H1 (cell line): ENCODE measurements at regions not wholly inside any gene's neighbourhood (a gene's known extent, or its start where the extent isn't known, plus 50 kb on each side); places are given as distances from the start of the nearest gene placed in this dataset.
A peak's percentile ranks its signal among the peaks of the same experiment; 100 is the strongest.

Experiments
- CTCF ChIA-PET: fragments of 300-600 bp; sonication (Branson Sonifier 250); formaldehyde crosslinking; loops from one replicate; lab custom pipeline; 2021; ENCODE audit not compliant: partially characterized antibody; lab: Charles Lee
- POLR2A ChIA-PET: fragments of 300-600 bp; sonication (Branson Sonifier 250); formaldehyde crosslinking; loops from one replicate; lab custom pipeline; 2021; ENCODE audit warnings: inconsistent platforms; ENCODE audit not compliant: partially characterized antibody; lab: Charles Lee
- DNase-seq, 2 experiments: peaks; one replicate each; pipeline versions ENCODE4 v3.0.0 to v3.0.0-alpha.2; 2010 to 2022; ENCODE audit warnings: low spot score in 2 of 2, low read depth in 1 of 2, mixed read lengths in 1 of 2
- FAIRE-seq: peaks from 2 replicates; lab custom pipeline; 2011; peaks lifted over from hg19 to GRCh38; lab: Jason Lieb, UNC
- H2AFZ ChIP-seq: 2 replicates; pipeline ENCODE4 v1.8.1; 2012; ENCODE audit warnings: low read length, inconsistent platforms
- H2AK5ac ChIP-seq: 2 replicates; pipeline ENCODE4 v1.6.1; 2013; ENCODE audit warnings: low read depth, low read length
- H2BK120ac ChIP-seq: replicated peaks from 2 replicates; pipeline ENCODE3; 2013; ENCODE audit warnings: low read depth, low read length, inconsistent platforms
- H2BK12ac ChIP-seq: 2 replicates; pipeline ENCODE4 v1.6.1; 2013; ENCODE audit warnings: low read depth, low read length
- H2BK15ac ChIP-seq: 2 replicates; pipeline ENCODE4 v1.6.1; 2013; ENCODE audit warnings: low read length
- H2BK20ac ChIP-seq: 2 replicates; pipeline ENCODE4 v1.6.1; 2013; ENCODE audit warnings: low read length
- H2BK5ac ChIP-seq: 2 replicates; pipeline ENCODE4 v1.6.1; 2013; ENCODE audit warnings: low read depth, low read length
- H3K14ac ChIP-seq: 2 replicates; pipeline ENCODE4 v1.6.1; 2013; ENCODE audit warnings: inconsistent platforms; ENCODE audit not compliant: insufficient read length
- H3K18ac ChIP-seq: 2 replicates; pipeline ENCODE4 v1.6.1; 2013; ENCODE audit warnings: low read length; ENCODE audit errors: extremely low read depth
- H3K23ac ChIP-seq: 2 replicates; pipeline ENCODE4 v1.6.1; 2013; ENCODE audit warnings: inconsistent platforms; ENCODE audit not compliant: insufficient read length
- H3K23me2 ChIP-seq: 2 replicates; pipeline ENCODE4 v1.6.1; 2013; ENCODE audit warnings: low read depth, low read length
- H3K27ac ChIP-seq: 2 replicates; pipeline ENCODE4 v1.6.1; 2011; ENCODE audit warnings: low read depth, low read length, inconsistent platforms
- H3K27me3 ChIP-seq, 4 experiments: replicated peaks in 1 of 4; 1 replicate in 1 of 4; 2 replicates in 3 of 4; pipeline versions ENCODE4 v1.6.1 to v1.8.1; 2011 to 2013; ENCODE audit warnings: low read length in 3 of 4, mild to moderate bottlenecking in 3 of 4, inconsistent platforms in 2 of 4, mixed read lengths in 2 of 4, moderate library complexity in 1 of 4; ENCODE audit not compliant: control insufficient read depth in 3 of 4, insufficient read depth in 3 of 4; ENCODE audit errors: extremely low read depth in 1 of 4
- H3K36me3 ChIP-seq, 4 experiments: 2 replicates each; pipeline versions ENCODE4 v1.6.1 to v1.8.1; 2011 to 2013; ENCODE audit warnings: mild to moderate bottlenecking in 4 of 4, low read length in 3 of 4, moderate library complexity in 2 of 4, control low read depth in 1 of 4, inconsistent platforms in 1 of 4; ENCODE audit not compliant: insufficient read depth in 4 of 4, control insufficient read depth in 2 of 4
- H3K4ac ChIP-seq: replicated peaks from 2 replicates; pipeline ENCODE3; 2013; ENCODE audit warnings: low read length, low read depth, mixed read lengths, inconsistent platforms; ENCODE audit not compliant: insufficient read length
- H3K4me1 ChIP-seq, 4 experiments: replicated peaks in 1 of 4; 1 replicate in 1 of 4; 2 replicates in 3 of 4; pipeline versions ENCODE4 v1.6.1 to v1.8.1; 2011 to 2013; ENCODE audit warnings: low read length in 3 of 4, inconsistent platforms in 2 of 4, mixed read lengths in 1 of 4; ENCODE audit not compliant: insufficient read depth in 4 of 4, control insufficient read depth in 3 of 4
- H3K4me2 ChIP-seq, 2 experiments: 2 replicates each; pipeline versions ENCODE4 v1.6.1 to v1.8.1; 2011 to 2013; ENCODE audit warnings: low read depth in 2 of 2, low read length in 2 of 2, control low read depth in 1 of 2, inconsistent platforms in 1 of 2, mild to moderate bottlenecking in 1 of 2; ENCODE audit not compliant: insufficient read depth in 1 of 2
- H3K4me3 ChIP-seq, 4 experiments: fragments of 200-600, 300-600 bp in 1 of 4; sonication (generic), shearing (Covaris generic), sonication (Bioruptor Twin) in 1 of 4; 2 replicates each; pipeline versions ENCODE4 v1.5.1 to v1.8.1; 2011 to 2016; ENCODE audit warnings: low read length in 4 of 4, low read depth in 3 of 4, control low read depth in 2 of 4, inconsistent platforms in 2 of 4, mild to moderate bottlenecking in 2 of 4, mixed read lengths in 1 of 4, moderate library complexity in 1 of 4; ENCODE audit not compliant: insufficient read depth in 2 of 4; ENCODE audit errors: extremely low read depth in 1 of 4
- H3K56ac ChIP-seq: replicated peaks from 2 replicates; pipeline ENCODE3; 2013; ENCODE audit warnings: low read depth, mild to moderate bottlenecking, mixed read lengths, low read length, inconsistent platforms; ENCODE audit not compliant: insufficient read length
- H3K79me1 ChIP-seq: 2 replicates; pipeline ENCODE4 v1.6.1; 2013; ENCODE audit warnings: low read depth, low read length, control low read depth
- H3K79me2 ChIP-seq, 2 experiments: 2 replicates each; pipeline versions ENCODE4 v1.6.1 to v1.8.1; 2012 to 2013; ENCODE audit warnings: low read length in 2 of 2, mild to moderate bottlenecking in 2 of 2, inconsistent platforms in 1 of 2; ENCODE audit not compliant: insufficient read depth in 2 of 2, control insufficient read depth in 1 of 2
- H3K9ac ChIP-seq, 4 experiments: replicated peaks in 1 of 4; 1 replicate in 1 of 4; 2 replicates in 3 of 4; pipeline versions ENCODE4 v1.6.1 to v1.8.1; 2011 to 2013; ENCODE audit warnings: low read depth in 3 of 4, low read length in 3 of 4, control low read depth in 2 of 4, mild to moderate bottlenecking in 2 of 4, moderate library complexity in 2 of 4, inconsistent platforms in 1 of 4; ENCODE audit errors: extremely low read depth in 1 of 4
- H3K9me3 ChIP-seq, 2 experiments: 2 replicates each; pipeline versions ENCODE4 v1.6.1 to v1.8.1; 2012 to 2013; ENCODE audit warnings: mild to moderate bottlenecking in 2 of 2, moderate library complexity in 2 of 2, control low read depth in 1 of 2, inconsistent platforms in 1 of 2, low read depth in 1 of 2, low read length in 1 of 2, mixed read lengths in 1 of 2; ENCODE audit not compliant: insufficient read depth in 2 of 2
- H4K20me1 ChIP-seq, 2 experiments: replicated peaks in 1 of 2; 2 replicates each; pipeline versions ENCODE3 to v1.8.1; 2011 to 2013; ENCODE audit warnings: inconsistent platforms in 2 of 2, low read length in 2 of 2, mild to moderate bottlenecking in 1 of 2; ENCODE audit not compliant: insufficient read depth in 2 of 2, control insufficient read depth in 1 of 2
- H4K5ac ChIP-seq: 2 replicates; pipeline ENCODE4 v1.6.1; 2013; ENCODE audit warnings: low read length, low read depth, mixed read lengths, inconsistent platforms; ENCODE audit not compliant: insufficient read length
- H4K8ac ChIP-seq: 2 replicates; pipeline ENCODE4 v1.8.0; 2013; ENCODE audit warnings: mild to moderate bottlenecking, moderate library complexity, low read length, inconsistent platforms; ENCODE audit not compliant: insufficient read depth; ENCODE audit errors: extremely low read depth
- H4K91ac ChIP-seq: replicated peaks from 2 replicates; pipeline ENCODE3; 2013; ENCODE audit warnings: low read length, mixed read lengths, inconsistent platforms; ENCODE audit not compliant: insufficient read length
- MAFK ChIP-seq: IDR thresholded peaks from 2 replicates; pipeline ENCODE4 v1.6.1; 2012; ENCODE audit warnings: low read depth, mild to moderate bottlenecking, improper control_type of control experiment, low read length
- NRF1 ChIP-seq: IDR thresholded peaks from 2 replicates; pipeline ENCODE4 v1.6.1; 2011; ENCODE audit warnings: mild to moderate bottlenecking, low read depth, low read length, improper control_type of control experiment
- RBBP5 ChIP-seq: IDR thresholded peaks from 2 replicates; pipeline ENCODE4 v1.7.1; 2012; ENCODE audit warnings: low read depth, mild to moderate bottlenecking, inconsistent platforms, low read length, moderate library complexity, borderline replicate concordance
- SIRT6 ChIP-seq: IDR thresholded peaks from one replicate; pipeline ENCODE4 v1.7.1; 2012; ENCODE audit warnings: low read length, inconsistent platforms
- SRF ChIP-seq: IDR thresholded peaks from 2 replicates; pipeline ENCODE4 v1.6.1; 2011; ENCODE audit warnings: mild to moderate bottlenecking, low read depth, low read length, moderate library complexity
- SUZ12 ChIP-seq: fragments of 200-600 bp; sonication (generic); IDR thresholded peaks from 2 replicates; pipeline ENCODE4 v1.6.1; 2012; ENCODE audit warnings: mild to moderate bottlenecking, inconsistent platforms, low read length, moderate library complexity, mixed read lengths
- TAF7 ChIP-seq: optimal IDR thresholded peaks from 2 replicates; pipeline ENCODE3; 2011; ENCODE audit warnings: low read depth, mild to moderate bottlenecking, inconsistent platforms, low read length, moderate library complexity, borderline replicate concordance
- TEAD4 ChIP-seq: IDR thresholded peaks from 2 replicates; pipeline ENCODE4 v1.6.1; 2012; ENCODE audit warnings: low read depth, low read length, inconsistent platforms, mixed read lengths
- WGBS, 2 experiments: shearing (Covaris generic) in 1 of 2; methylation state at CpG; one replicate each; pipeline versions ENCODE4 v1.1.6 to v1.1.7; 2013 to 2015; ENCODE audit warnings: low lambda C conversion rate in 2 of 2, mixed read lengths in 2 of 2, inconsistent platforms in 1 of 2, low coverage in 1 of 2, missing lambda C conversion rate in 1 of 2; ENCODE audit not compliant: insufficient replicate concordance in 2 of 2, insufficient coverage in 1 of 2, insufficient read length in 1 of 2; ENCODE audit errors: extremely low coverage in 1 of 2, missing lambda C conversion rate in 1 of 2; 5-methylcytosine and 5-hydroxymethylcytosine counted together

DNA sequence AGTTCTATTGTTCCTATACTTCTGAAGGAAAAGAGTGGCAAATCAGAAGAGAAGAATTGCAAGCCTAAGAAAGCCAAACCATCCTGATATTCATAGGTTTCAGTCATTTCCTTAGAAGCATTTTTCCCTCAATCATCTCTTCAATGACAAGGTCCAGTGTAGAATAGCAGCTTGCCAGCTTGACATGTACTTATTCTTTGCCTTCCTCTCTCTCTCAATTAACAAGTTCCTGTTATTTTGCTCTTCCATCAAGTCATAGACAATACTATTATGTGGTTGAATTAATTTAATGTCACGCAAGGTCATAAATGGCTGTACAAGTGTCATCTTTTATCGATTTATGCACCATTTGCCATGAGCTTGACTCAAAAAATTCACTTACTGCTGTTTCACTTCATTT, 216.3 kb upstream of the MBL2 start:
- H3K27me3 ChIP-seq: no peaks in the 10 kb centered on the region
- no peak overlapping the region for H2BK120ac ChIP-seq
- H3K18ac ChIP-seq: no peak overlapping the region
- H2AFZ ChIP-seq: no peak overlapping the region
- ChIA-PET CTCF (no interaction called here), POLR2A (interaction anchor here (0.6 kb wide), 1 partner anchor 20 kb away, joined by 6 read pairs; no protein-coding TSS in a partner anchor)
- H3K79me2 ChIP-seq: no peaks in the 10 kb centered on the region
- peaks cover 0 to 2% of the 10 kb centered on the region in 2 experiments; a peak in 1 of 4 replicates for H3K9me3 ChIP-seq
- no peak overlapping the region for H3K14ac ChIP-seq
- no peak overlapping the region for H2BK12ac ChIP-seq
- no peak overlapping the region for H3K4me2 ChIP-seq
- H4K20me1 ChIP-seq: no peaks in the 10 kb centered on the region
- H2BK5ac ChIP-seq: no peak overlapping the region
- H3K4ac ChIP-seq: no peak overlapping the region
- H3K23ac ChIP-seq: no peak overlapping the region
- H4K5ac ChIP-seq: no peak overlapping the region
- no peak overlapping the region for H3K27ac ChIP-seq
- no peak overlapping the region for H3K56ac ChIP-seq
- H4K8ac ChIP-seq: no peak overlapping the region
- no peak overlapping the region for H4K91ac ChIP-seq
- H2AK5ac ChIP-seq: no peak overlapping the region
- H3K79me1 ChIP-seq: no peaks in the 10 kb centered on the region
- no peak overlapping the region for H3K9ac ChIP-seq
- DNase-seq (no peak), FAIRE-seq (peak; percentile 19)
- TF ChIP-seq TAF7 (no peak), MAFK (no peak), SIRT6 (no peak), RBBP5 (no peak), SRF (no peak), SUZ12 (no peak), NRF1 (no peak), TEAD4 (no peak)
- H2BK15ac ChIP-seq: no peak overlapping the region
- H3K4me1 ChIP-seq: no peaks in the 10 kb centered on the region
- no peak overlapping the region for H2BK20ac ChIP-seq
- no peak overlapping the region for H3K4me3 ChIP-seq
- WGBS, 2 experiments: 92% methylated on average over 2 of the region's 2 CpGs; no CpG with 5 or more reads in 1 of the 2 experiments
- peaks cover 0 to 3% (median 0%) of the 10 kb centered on the region in 4 experiments; a peak in 1 of 8 replicates for H3K36me3 ChIP-seq
- H3K23me2 ChIP-seq: no peaks in the 10 kb centered on the region
